GM21619 (cell line): ENCODE measurements at regions not wholly inside any gene's neighbourhood (a gene's known extent, or its start where the extent isn't known, plus 50 kb on each side); places are given as distances from the start of the nearest gene placed in this dataset.

Source experiments
- ATAC-seq: cut with Tn5 transposase; IDR thresholded peaks from one replicate; pipeline ENCODE4 v1.9.1; 2021; ENCODE audit not compliant: unreplicated experiment

DNA sequence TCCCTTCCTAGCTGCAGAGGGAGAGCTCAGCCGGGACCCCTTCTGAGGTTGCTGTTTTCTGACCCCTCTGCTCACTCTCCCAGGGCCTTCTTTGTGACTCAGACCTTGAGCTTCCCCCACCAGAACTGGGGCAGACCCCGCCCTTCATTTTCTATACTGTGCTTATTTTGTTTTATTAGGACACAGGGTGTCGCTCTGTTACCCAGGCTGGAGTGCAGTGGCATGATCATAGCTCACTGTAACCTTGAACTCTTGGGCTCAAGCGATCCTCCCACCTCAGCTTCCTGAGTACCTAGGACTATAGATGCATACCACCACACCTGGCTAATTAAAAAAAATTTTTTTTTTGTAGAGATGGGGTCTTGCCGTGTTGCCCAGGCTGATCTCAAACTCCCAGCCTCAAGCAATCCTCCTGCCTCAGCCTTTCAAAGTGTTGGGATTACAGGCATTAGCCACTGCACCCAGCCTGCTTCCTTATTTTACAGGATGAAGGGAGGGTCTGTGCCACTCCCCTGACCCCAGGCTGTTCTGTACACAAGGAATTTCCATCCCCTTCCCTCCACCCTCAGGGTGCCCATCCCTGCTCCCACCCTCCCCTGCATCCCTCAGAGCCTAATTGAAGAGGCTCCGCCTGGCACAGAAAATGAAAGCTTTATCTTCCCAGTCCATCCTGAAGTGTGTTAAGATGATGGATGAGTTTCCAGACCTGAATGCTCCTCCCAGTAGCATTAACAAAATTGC lies 195.2 kb upstream of the POU3F1 start:
- no peak for ATAC-seq

- no peak for ATAC-seq
These were observed 194.0 kb upstream of the POU3F1 start for GRCh38 chr1:38240618-38241017.

DNA sequence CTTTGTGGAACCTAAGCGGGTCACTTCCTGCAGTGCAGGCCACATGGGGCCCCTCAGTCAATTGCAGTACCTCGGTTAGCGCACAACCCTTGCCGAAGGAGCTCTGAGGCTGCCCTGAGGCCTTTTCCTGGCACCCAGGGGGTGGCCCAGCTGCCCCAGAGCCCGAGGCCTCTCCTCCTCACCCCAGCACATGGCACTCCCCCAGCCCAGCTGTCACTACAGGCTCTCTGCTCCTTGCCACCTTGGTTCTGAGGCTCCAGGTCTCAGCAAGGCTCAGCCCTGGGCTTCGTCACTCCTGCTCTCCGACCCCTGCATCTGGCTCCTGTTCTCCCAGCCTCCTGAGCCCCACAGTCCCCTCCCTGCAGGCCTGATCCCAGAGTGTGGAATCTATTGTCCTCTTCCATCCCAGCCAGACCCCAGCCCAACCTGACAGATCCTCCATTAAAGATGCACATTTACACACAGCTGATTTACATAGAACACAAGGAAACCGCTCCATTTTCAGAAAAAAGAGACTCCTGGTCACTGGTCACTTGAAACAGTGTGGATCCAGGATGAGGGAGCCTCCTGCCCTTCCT lies 192.8 kb upstream of the POU3F1 start:
- ATAC-seq, result no peak

DNA sequence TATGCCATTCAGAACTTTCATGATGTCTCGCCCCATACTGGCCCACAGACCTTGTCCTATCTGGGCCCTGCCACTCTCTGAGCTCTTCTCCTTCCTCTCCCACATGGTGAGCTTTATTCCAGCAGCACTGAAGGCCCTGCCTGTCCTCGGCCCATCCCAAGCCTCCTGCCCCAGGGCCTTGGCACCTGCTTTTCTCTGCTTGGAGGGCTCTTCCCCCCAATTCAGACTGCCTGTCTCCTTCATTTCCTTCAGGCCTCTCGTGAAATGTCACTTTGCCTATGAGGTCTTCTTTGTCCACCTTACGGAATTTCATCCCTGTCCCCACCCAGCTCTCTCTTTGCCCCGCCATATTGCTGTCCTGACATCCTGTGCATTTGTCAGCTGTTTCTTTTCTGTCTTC lies 191.7 kb upstream of the POU3F1 start:
- no peak for ATAC-seq

GRCh38 chr1:38235705-38236104 lies 189.1 kb upstream of the POU3F1 start:
- no peak for ATAC-seq

DNA sequence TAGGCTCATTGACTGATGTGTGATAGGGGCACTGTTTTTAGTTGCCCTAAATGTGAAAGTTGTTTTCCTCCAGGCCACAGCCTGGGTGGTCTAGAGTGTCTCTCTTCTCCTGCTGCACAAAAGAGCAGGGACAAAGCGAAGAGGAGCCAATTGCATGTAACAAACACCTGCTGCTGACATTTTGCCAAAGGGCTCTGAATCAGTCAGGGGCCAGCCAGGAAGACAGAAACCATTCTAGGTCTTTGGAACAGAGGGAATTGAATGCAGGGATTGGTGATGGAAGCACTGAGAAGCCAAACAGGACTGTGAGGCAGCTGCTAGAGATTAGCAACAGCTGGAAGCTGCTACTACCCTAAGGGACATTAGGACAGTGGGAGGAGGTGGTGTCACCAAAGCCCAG lies 185.3 kb upstream of the POU3F1 start:
- ATAC-seq, result no peak

GRCh38 chr1:38228718-38229117 lies 182.1 kb upstream of the POU3F1 start:
- no peak for ATAC-seq

DNA sequence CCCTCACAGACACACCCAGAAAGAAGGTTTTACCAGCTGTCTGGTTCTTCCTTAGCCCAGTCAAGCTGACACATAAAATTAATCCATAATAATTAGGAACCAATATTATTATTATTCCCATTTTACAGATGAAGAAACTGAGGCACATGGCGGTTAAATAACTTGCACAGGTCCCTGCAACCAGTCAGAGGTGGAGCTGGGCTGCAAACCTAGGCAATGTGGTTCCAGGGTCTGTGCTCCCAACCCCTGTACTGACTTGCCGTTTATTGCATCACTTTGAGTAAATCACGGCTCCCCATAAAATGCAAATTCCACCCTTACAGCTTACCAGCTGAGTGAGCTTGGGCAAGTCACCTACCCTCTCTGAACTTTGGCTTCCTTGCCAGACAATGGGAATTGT lies 179.2 kb upstream of the POU3F1 start:
- no peak for ATAC-seq

GRCh38 chr1:38223391-38223790 lies 176.8 kb upstream of the POU3F1 start:
- ATAC-seq, result no peak

DNA sequence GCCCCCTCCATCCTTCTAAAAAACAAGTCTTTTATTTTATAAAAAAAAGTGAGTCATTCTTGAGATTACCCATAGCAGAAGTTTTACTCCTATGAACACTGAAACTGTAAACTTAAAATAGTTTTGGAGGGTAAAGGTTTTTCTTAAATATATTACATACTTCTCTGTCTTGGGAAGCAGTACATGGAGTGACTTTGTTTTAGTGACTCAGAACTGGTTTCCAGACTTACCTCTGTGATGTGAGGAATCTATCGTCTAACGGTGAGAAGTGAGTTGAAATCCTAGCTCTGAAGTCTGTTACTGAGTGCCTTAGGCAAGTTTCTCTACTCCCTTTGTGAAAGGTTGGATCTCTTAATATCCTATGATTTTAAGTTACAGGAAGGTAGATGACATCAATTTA lies 176.3 kb upstream of the POU3F1 start:
- ATAC-seq, result no peak

DNA sequence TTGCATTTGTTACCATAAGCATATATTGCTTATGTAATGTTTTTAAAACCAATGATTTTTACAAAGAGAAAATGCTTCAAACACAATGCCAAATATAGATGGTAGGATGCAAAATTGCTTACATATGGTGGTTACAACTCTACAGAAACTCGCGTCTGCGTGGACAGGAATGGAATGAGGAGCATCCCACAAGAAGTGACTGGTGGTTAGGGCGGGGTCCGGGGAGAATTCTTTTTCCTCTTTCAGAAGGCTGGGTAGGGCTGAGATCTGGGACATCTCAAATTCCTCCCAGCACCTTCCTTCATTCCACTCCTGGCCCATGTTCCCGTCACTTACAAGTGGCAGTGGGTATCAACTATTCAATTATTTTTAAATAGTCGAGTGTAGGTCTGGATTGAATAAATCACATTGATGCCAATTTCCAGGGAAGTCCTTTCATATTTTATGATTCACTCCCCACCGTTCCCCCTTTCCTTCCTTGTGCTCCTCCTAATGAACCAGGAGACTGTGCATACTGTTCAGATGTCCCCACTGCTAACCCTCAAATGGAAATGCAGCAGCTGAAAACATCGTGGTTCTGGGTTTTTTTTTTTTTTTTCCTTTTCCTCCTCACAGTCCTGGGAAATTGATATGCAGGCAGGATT lies 174.5 kb upstream of the POU3F1 start:
- no peak for ATAC-seq

DNA sequence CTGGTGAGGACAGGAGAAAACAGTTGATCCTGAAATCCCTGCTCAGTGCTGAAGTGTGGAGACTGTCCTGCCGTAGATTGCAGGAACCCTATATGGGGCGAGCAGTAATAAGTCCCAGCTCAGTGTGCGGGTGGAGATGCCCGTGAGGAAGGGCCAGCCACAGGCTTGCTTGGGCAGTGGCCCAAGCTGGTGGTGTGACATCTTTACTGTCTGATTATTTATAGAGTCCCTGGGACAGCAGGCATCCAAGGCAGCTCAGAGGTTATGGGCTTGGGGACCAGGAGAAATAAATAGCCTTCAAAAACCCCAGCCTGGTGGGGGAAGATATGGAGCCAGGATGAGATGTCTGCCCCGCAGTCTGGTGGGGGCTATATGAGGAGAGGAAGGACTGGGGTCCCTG lies 170.7 kb upstream of the POU3F1 start:
- no peak for ATAC-seq

DNA sequence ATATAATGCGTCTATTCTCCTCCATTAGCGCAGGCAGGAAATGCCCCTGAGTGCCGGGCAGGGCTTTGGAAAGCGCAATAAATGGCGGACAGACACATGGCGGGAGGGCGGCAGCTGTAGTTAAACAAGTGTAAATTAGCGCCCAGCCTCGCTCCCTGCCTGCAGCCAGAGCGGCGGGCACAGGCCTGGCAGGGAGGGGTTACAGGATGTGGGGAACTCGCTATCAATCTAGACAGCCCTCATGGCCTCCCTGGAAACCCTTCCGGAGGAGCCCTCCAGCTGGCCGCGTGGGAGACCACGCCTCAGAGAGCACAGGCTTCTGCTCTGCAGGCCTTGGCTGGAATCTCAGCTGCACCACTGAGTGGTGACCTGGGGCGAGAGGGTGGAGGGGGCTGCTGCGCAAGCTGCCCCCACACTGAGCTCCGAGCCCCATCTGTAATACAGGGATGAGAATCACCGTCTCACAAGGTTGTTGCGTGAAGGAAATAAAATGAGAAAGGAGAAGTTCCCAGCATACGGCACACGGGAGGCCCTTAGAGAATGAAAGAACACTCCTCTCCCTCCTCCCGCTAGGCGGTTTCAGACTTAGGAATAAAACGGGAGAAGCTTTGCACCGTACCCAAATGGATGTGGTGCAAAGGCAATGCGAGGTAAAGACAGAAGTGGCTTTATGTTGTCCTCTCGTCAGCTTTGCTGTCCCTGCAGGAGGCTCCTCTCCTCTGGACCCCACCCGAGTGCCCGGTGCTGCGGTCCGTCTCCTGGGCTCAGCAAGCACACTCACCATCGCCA lies 167.2 kb upstream of the POU3F1 start:
- no peak for ATAC-seq

DNA sequence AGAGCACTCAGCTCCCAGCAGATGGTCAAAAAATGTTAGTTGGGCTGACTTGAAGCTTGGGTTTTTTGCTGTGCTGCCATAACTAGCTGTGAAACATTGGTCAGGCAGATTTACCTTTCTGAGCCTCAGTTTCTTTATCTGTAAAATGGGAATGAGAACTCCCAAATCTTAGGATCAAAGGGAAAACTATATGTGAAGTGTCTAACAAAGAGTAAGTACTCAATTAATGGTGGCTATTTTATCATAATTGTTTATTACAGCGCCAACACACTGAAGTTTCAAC lies 164.2 kb upstream of the POU3F1 start:
- no peak for ATAC-seq

GRCh38 chr1:38210021-38210894 lies 163.7 kb upstream of the POU3F1 start:
- ATAC-seq, result no peak

DNA sequence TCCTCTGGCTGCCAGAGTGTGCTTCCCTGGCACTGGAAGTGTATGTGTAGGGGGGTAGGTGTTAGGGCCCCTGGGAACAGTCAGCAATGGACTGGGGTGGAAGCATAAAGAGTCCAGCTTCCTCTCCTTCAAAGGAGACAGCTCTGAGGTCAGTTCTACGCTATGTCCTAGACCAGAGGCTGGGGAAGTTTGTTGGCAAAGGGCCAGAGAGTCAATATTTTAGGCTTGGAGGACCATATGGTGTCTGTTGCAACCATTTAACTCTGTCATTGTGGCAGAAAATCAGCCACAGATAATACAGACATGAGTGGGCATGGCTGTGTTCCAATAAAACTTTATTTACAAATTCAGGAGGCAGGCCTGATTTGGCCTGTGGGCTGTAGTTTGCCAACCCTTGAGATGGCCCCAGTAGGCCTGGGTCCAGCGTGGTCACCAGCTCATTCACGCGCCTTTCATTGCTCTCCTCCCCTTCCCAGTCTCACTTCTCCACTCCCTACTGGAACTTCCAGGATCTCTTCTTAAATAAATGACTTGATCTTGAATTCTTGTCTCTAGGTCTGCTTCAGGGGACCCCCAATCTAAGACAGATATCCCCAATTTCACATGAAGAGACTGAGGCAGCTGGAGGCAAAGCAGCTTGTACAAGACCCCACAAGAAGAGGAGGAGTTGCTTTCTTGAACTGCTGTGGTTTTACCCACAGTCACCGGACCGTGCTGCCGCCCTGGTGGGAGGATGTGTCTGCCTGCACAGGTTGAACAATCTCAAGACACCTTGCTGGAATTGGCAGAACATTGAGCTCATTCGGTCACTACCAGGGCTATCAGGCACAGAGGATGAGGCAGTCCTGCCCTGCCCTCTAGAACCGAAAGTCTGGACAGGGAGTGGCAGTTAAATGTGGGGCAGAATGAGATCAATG lies 162.4 kb upstream of the POU3F1 start:
- no peak for ATAC-seq

DNA sequence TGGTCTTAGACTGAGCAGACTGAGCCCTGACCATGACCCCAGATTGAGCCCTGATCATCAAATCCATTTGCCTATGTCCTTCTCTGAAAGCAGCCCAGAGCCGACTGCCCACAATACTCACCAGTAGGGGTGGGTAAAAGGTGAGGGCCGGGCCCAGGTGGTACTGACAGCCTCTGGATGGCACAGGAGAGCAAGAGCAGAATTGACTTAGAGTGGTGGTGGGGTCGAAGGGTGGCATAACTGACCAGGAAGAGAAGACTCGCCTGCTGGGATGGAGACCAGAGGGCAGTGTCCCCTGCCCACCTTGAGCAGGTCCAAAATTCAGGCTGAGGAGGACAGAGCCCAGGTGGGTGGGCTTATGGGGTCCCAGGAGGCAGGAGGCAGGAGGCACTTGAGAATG lies 161.3 kb upstream of the POU3F1 start:
- ATAC-seq, result no peak

DNA sequence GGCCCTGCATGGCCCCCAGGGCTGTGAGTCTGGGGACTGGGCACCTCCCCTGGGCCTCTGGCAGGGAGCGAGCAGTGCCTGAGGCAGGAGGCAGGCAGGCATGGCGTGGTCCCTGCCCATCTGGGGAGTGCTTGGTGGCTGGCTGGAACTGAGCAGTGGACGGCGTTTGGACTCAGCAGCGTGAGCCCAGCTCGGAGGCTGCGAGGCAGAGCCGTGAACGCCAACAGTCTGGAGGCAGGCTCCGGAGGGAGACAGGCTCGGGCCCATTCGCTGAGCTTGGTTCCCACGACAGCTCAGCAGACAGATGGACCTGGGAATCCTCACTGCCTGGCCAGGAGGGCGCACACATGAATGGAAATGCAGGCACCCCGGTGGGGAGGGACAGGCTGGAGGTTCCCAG lies 160.7 kb upstream of the POU3F1 start:
- no peak for ATAC-seq

- ATAC-seq, result no peak
These were observed 158.1 kb upstream of the POU3F1 start for GRCh38 chr1:38204698-38205097.

DNA sequence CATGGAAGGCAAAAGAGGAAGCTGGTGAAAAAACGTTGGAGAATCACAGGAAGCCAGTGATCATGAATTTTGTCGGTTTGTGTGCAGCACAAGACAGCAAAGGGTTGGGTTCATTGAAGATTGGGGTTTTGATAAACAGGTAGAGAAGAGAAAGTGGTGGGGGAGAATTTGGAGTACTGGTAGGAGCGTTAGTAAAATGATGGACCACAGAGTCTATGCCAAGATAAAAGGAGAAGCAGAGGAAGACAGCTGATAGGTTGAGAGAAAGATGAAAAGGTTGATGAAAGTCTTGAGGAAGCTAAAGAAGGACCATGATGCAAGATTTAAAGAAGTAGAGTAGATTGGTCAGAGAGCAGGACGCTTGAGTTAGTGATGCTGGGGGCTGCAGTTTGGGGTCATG lies 156.8 kb upstream of the POU3F1 start:
- no peak for ATAC-seq
